ENCODE measurements at regions not wholly inside any gene's neighbourhood (a gene's known extent, or its start where the extent isn't known, plus 50 kb on each side); places are given as distances from the start of the nearest gene placed in this dataset.

- no peaks in the 10 kb centered on the region for H3K79me1 ChIP-seq (ENCODE audit: insufficient read depth, low read depth, low read length, poor library complexity, severe bottlenecking)
These were observed 72.9 kb upstream of the ZNF516 start for GRCh38 chr18:76567835-76568445.

More at GRCh38 chr18:76567835-76568445, 72.9 kb upstream of the ZNF516 start:
- H3K27me3 Mint-ChIP-seq (ENCODE audit: low read depth), result peaks cover 19% of the 10 kb centered on the region
- no peaks in the 10 kb centered on the region for H3K9me3 Mint-ChIP-seq
- TF ChIP-seq, protein P1, sequence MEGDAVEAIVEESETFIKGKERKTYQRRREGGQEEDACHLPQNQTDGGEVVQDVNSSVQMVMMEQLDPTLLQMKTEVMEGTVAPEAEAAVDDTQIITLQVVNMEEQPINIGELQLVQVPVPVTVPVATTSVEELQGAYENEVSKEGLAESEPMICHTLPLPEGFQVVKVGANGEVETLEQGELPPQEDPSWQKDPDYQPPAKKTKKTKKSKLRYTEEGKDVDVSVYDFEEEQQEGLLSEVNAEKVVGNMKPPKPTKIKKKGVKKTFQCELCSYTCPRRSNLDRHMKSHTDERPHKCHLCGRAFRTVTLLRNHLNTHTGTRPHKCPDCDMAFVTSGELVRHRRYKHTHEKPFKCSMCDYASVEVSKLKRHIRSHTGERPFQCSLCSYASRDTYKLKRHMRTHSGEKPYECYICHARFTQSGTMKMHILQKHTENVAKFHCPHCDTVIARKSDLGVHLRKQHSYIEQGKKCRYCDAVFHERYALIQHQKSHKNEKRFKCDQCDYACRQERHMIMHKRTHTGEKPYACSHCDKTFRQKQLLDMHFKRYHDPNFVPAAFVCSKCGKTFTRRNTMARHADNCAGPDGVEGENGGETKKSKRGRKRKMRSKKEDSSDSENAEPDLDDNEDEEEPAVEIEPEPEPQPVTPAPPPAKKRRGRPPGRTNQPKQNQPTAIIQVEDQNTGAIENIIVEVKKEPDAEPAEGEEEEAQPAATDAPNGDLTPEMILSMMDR (conservative IDR thresholded peaks at IDR 0.05), result no peak
- Histone ChIP-seq H4K5ac (ENCODE audit: insufficient read length, low read depth, low read length) (no peak overlapping the region), H2AK5ac (ENCODE audit: insufficient read length, low read length) (no peak overlapping the region), H2BK5ac (ENCODE audit: insufficient read length, low read length) (no peak overlapping the region), H2BK20ac (ENCODE audit: low read depth, low read length, poor library complexity, severe bottlenecking) (no peak overlapping the region), H3K4ac (ENCODE audit: low read depth, low read length) (no peak overlapping the region), H3K56ac (ENCODE audit: insufficient read length, low read depth, low read length) (no peak overlapping the region), H4K8ac (replicated peaks; ENCODE audit: insufficient read length, low read depth, low read length) (no peak overlapping the region), H3K27ac (ENCODE audit: insufficient read length, low read depth, low read length) (no peak overlapping the region), H3K4me1 (ENCODE audit: insufficient read depth, low read length) (peaks cover 4% of the 10 kb centered on the region; the same call in 1 of the 2 replicates), H2BK120ac (ENCODE audit: low read depth, low read length, poor library complexity, severe bottlenecking) (no peak overlapping the region), H3K23ac (ENCODE audit: insufficient read length, low read depth, low read length) (no peak overlapping the region), H2BK15ac (ENCODE audit: low read depth, low read length) (no peak overlapping the region), H3K27me3 (ENCODE audit: insufficient read depth, low read length) (no peaks in the 10 kb centered on the region; the same call in 1 of the 2 replicates), H3K9ac (ENCODE audit: extremely low read depth, insufficient read length, low read length) (no peak overlapping the region), H3K18ac (ENCODE audit: insufficient read length, low read depth, low read length) (no peak overlapping the region), H3K14ac (ENCODE audit: insufficient read depth, low read length) (no peak overlapping the region), H3K23me2 (ENCODE audit: insufficient read length, low read depth, low read length, poor library complexity, severe bottlenecking) (no peaks in the 10 kb centered on the region), H2AFZ (ENCODE audit: low read length) (no peak overlapping the region), H3K4me2 (ENCODE audit: insufficient read depth, insufficient read length, low read length) (no peak overlapping the region), H3K9me3 (ENCODE audit: control insufficient read depth, low read depth, low read length) (no peaks in the 10 kb centered on the region), H2BK12ac (ENCODE audit: insufficient read length, low read depth, low read length) (no peak overlapping the region), H3T11ph (ENCODE audit: low read length) (no peak overlapping the region), H4K20me1 (ENCODE audit: control insufficient read depth, insufficient read depth, insufficient read length) (peaks cover 2% of the 10 kb centered on the region), H4K91ac (ENCODE audit: insufficient read length, low read depth, low read length) (no peak overlapping the region), H3K79me2 (ENCODE audit: insufficient read depth, low read length) (no peaks in the 10 kb centered on the region)
- DNase-seq, result no peak
- no peak overlapping the region for H3K4me3 Mint-ChIP-seq
- peaks cover 27 to 34% of the 10 kb centered on the region in 2 experiments for H3K4me1 Mint-ChIP-seq
- no peaks in the 10 kb centered on the region; a peak in 1 of 7 replicates for H3K36me3 Mint-ChIP-seq (ENCODE audit: insufficient read depth in 1 of 3, low read depth in 3 of 3)
- H3K27ac Mint-ChIP-seq, result peak overlapping the region in 1 of 3 experiments; percentile 40; a peak in 1 of 7 replicates
- no CpG with 5 or more reads among the region's 13 CpGs for WGBS (ENCODE audit: extremely low coverage, insufficient read length, low lambda C conversion rate)
